ENCODE measurements at regions not wholly inside any gene's neighbourhood (a gene's known extent, or its start where the extent isn't known, plus 50 kb on each side); places are given as distances from the start of the nearest gene placed in this dataset.

GRCh38 chr12:59946635-59947034, 350.8 kb downstream of the SLC16A7 start:
- no CpG with 5 or more reads among the region's 2 CpGs for WGBS (ENCODE audit: insufficient coverage)
- Histone ChIP-seq H3K36me3 (ENCODE audit: control insufficient read depth, insufficient read depth, low read length) (no peaks in the 10 kb centered on the region), H3K27ac (ENCODE audit: low read length) (no peak overlapping the region), H3K9me3 (replicated peaks; ENCODE audit: control insufficient read depth, low read depth, low read length) (no peaks in the 10 kb centered on the region), H3K4me3 (ENCODE audit: low read length) (no peak overlapping the region), H3K27me3 (ENCODE audit: control insufficient read depth, insufficient read depth, low read length) (no peaks in the 10 kb centered on the region), H3K4me1 (ENCODE audit: control insufficient read depth, insufficient read depth, low read length) (no peaks in the 10 kb centered on the region)
- no peak for DNase-seq

- Histone ChIP-seq H3K36me3 (ENCODE audit: control insufficient read depth, insufficient read depth, low read length) (no peaks in the 10 kb centered on the region), H3K4me1 (ENCODE audit: control insufficient read depth, insufficient read depth, low read length) (no peaks in the 10 kb centered on the region), H3K27ac (ENCODE audit: low read length) (no peak overlapping the region), H3K27me3 (ENCODE audit: control insufficient read depth, insufficient read depth, low read length) (no peaks in the 10 kb centered on the region), H3K9me3 (replicated peaks; ENCODE audit: control insufficient read depth, low read depth, low read length) (no peaks in the 10 kb centered on the region), H3K4me3 (ENCODE audit: low read length) (no peak overlapping the region)
- WGBS (ENCODE audit: insufficient coverage): no CpG with 5 or more reads among the region's 1 CpG
- DNase-seq: no peak
Observed at GRCh38 chr12:59963546-59963945, 367.7 kb downstream of the SLC16A7 start.

- H3K9me3 ChIP-seq (replicated peaks; ENCODE audit: control insufficient read depth, low read depth, low read length): no peaks in the 10 kb centered on the region
- no peaks in the 10 kb centered on the region for H3K4me1 ChIP-seq (ENCODE audit: control insufficient read depth, insufficient read depth, low read length)
- no peak overlapping the region for H3K27ac ChIP-seq (ENCODE audit: low read length)
- no peaks in the 10 kb centered on the region for H3K36me3 ChIP-seq (ENCODE audit: control insufficient read depth, insufficient read depth, low read length)
- DNase-seq: no peak
- H3K4me3 ChIP-seq (ENCODE audit: low read length): no peak overlapping the region
- WGBS (ENCODE audit: insufficient coverage): 60% methylated on average over 1 of the region's 4 CpGs
- H3K27me3 ChIP-seq (ENCODE audit: control insufficient read depth, insufficient read depth, low read length): no peaks in the 10 kb centered on the region
Observed at GRCh38 chr12:59972905-59973304, 377.1 kb downstream of the SLC16A7 start.

- WGBS (ENCODE audit: insufficient coverage): no CpG with 5 or more reads among the region's 2 CpGs
- DNase-seq: no peak
- no peak overlapping the region for H3K27ac ChIP-seq (ENCODE audit: low read length)
- H3K4me3 ChIP-seq (ENCODE audit: low read length): no peak overlapping the region
- H3K4me1 ChIP-seq (ENCODE audit: control insufficient read depth, insufficient read depth, low read length): no peaks in the 10 kb centered on the region
- no peaks in the 10 kb centered on the region for H3K9me3 ChIP-seq (replicated peaks; ENCODE audit: control insufficient read depth, low read depth, low read length)
- H3K27me3 ChIP-seq (ENCODE audit: control insufficient read depth, insufficient read depth, low read length): no peaks in the 10 kb centered on the region
- H3K36me3 ChIP-seq (ENCODE audit: control insufficient read depth, insufficient read depth, low read length): no peaks in the 10 kb centered on the region
Observed at GRCh38 chr12:59973515-59973914, 377.7 kb downstream of the SLC16A7 start.

GRCh38 chr12:59977779-59978178, 381.9 kb downstream of the SLC16A7 start:
- no peaks in the 10 kb centered on the region for H3K27me3 ChIP-seq (ENCODE audit: control insufficient read depth, insufficient read depth, low read length)
- no peak for DNase-seq
- no peaks in the 10 kb centered on the region for H3K9me3 ChIP-seq (replicated peaks; ENCODE audit: control insufficient read depth, low read depth, low read length)
- H3K4me3 ChIP-seq (ENCODE audit: low read length): no peak overlapping the region
- H3K36me3 ChIP-seq (ENCODE audit: control insufficient read depth, insufficient read depth, low read length): no peaks in the 10 kb centered on the region
- no peaks in the 10 kb centered on the region for H3K4me1 ChIP-seq (ENCODE audit: control insufficient read depth, insufficient read depth, low read length)
- 48% methylated on average over 4 of the region's 4 CpGs for WGBS (ENCODE audit: insufficient coverage)
- no peak overlapping the region for H3K27ac ChIP-seq (ENCODE audit: low read length)

- Histone ChIP-seq H3K27ac (ENCODE audit: low read length) (no peak overlapping the region), H3K4me3 (ENCODE audit: low read length) (no peak overlapping the region), H3K36me3 (ENCODE audit: control insufficient read depth, insufficient read depth, low read length) (no peaks in the 10 kb centered on the region), H3K27me3 (ENCODE audit: control insufficient read depth, insufficient read depth, low read length) (no peaks in the 10 kb centered on the region), H3K4me1 (ENCODE audit: control insufficient read depth, insufficient read depth, low read length) (no peaks in the 10 kb centered on the region), H3K9me3 (replicated peaks; ENCODE audit: control insufficient read depth, low read depth, low read length) (no peaks in the 10 kb centered on the region)
- WGBS (ENCODE audit: insufficient coverage): no CpG with 5 or more reads among the region's 1 CpG
- DNase-seq: no peak
Observed at GRCh38 chr12:59980476-59980875, 384.6 kb downstream of the SLC16A7 start.

GRCh38 chr12:59999291-59999690, 403.5 kb downstream of the SLC16A7 start:
- no peak overlapping the region for H3K4me3 ChIP-seq (ENCODE audit: low read length)
- DNase-seq: no peak
- no peaks in the 10 kb centered on the region for H3K4me1 ChIP-seq (ENCODE audit: control insufficient read depth, insufficient read depth, low read length)
- H3K9me3 ChIP-seq (replicated peaks; ENCODE audit: control insufficient read depth, low read depth, low read length): no peaks in the 10 kb centered on the region
- 60% methylated on average over 1 of the region's 4 CpGs for WGBS (ENCODE audit: insufficient coverage)
- no peaks in the 10 kb centered on the region for H3K36me3 ChIP-seq (ENCODE audit: control insufficient read depth, insufficient read depth, low read length)
- H3K27me3 ChIP-seq (ENCODE audit: control insufficient read depth, insufficient read depth, low read length): no peaks in the 10 kb centered on the region
- H3K27ac ChIP-seq (ENCODE audit: low read length): no peak overlapping the region

GRCh38 chr12:60010486-60010885, 414.7 kb downstream of the SLC16A7 start:
- Histone ChIP-seq H3K4me3 (ENCODE audit: low read length) (no peak overlapping the region), H3K36me3 (ENCODE audit: control insufficient read depth, insufficient read depth, low read length) (no peaks in the 10 kb centered on the region), H3K27me3 (ENCODE audit: control insufficient read depth, insufficient read depth, low read length) (no peaks in the 10 kb centered on the region), H3K9me3 (replicated peaks; ENCODE audit: control insufficient read depth, low read depth, low read length) (no peaks in the 10 kb centered on the region), H3K4me1 (ENCODE audit: control insufficient read depth, insufficient read depth, low read length) (no peaks in the 10 kb centered on the region), H3K27ac (ENCODE audit: low read length) (no peak overlapping the region)
- no peak for DNase-seq
- WGBS (ENCODE audit: insufficient coverage): 80% methylated on average over 1 of the region's 1 CpG

- Histone ChIP-seq H3K4me3 (ENCODE audit: low read length) (no peak overlapping the region), H3K27ac (ENCODE audit: low read length) (no peak overlapping the region), H3K36me3 (ENCODE audit: control insufficient read depth, insufficient read depth, low read length) (no peaks in the 10 kb centered on the region), H3K9me3 (replicated peaks; ENCODE audit: control insufficient read depth, low read depth, low read length) (no peaks in the 10 kb centered on the region), H3K4me1 (ENCODE audit: control insufficient read depth, insufficient read depth, low read length) (no peaks in the 10 kb centered on the region), H3K27me3 (ENCODE audit: control insufficient read depth, insufficient read depth, low read length) (no peaks in the 10 kb centered on the region)
- no peak for DNase-seq
- WGBS (ENCODE audit: insufficient coverage): no CpG with 5 or more reads among the region's 1 CpG
Observed at GRCh38 chr12:60012659-60013058, 416.8 kb downstream of the SLC16A7 start.

- no peaks in the 10 kb centered on the region for H3K9me3 ChIP-seq (replicated peaks; ENCODE audit: control insufficient read depth, low read depth, low read length)
- no peaks in the 10 kb centered on the region for H3K4me1 ChIP-seq (ENCODE audit: control insufficient read depth, insufficient read depth, low read length)
- H3K4me3 ChIP-seq (ENCODE audit: low read length): no peak overlapping the region
- no peaks in the 10 kb centered on the region for H3K36me3 ChIP-seq (ENCODE audit: control insufficient read depth, insufficient read depth, low read length)
- no peak overlapping the region for H3K27ac ChIP-seq (ENCODE audit: low read length)
- DNase-seq: no peak
- no peaks in the 10 kb centered on the region for H3K27me3 ChIP-seq (ENCODE audit: control insufficient read depth, insufficient read depth, low read length)
Observed at GRCh38 chr12:60014436-60014835, 418.6 kb downstream of the SLC16A7 start.

- Histone ChIP-seq H3K4me1 (ENCODE audit: control insufficient read depth, insufficient read depth, low read length) (no peaks in the 10 kb centered on the region), H3K36me3 (ENCODE audit: control insufficient read depth, insufficient read depth, low read length) (no peaks in the 10 kb centered on the region), H3K4me3 (ENCODE audit: low read length) (no peak overlapping the region), H3K27ac (ENCODE audit: low read length) (no peak overlapping the region), H3K27me3 (ENCODE audit: control insufficient read depth, insufficient read depth, low read length) (no peaks in the 10 kb centered on the region), H3K9me3 (replicated peaks; ENCODE audit: control insufficient read depth, low read depth, low read length) (peaks cover 3% of the 10 kb centered on the region)
- WGBS (ENCODE audit: insufficient coverage): no CpG with 5 or more reads among the region's 2 CpGs
- DNase-seq: no peak
Observed at GRCh38 chr12:60020068-60020467, 424.2 kb downstream of the SLC16A7 start.

Measured in muscle of leg (tissue), 3 donors.